Neural cell (in vitro differentiated cells): ENCODE measurements at regions not wholly inside any gene's neighbourhood (a gene's known extent, or its start where the extent isn't known, plus 50 kb on each side); places are given as distances from the start of the nearest gene placed in this dataset.

Source experiments
- CTCF ChIP-seq: fragments of 450-650 bp; IDR thresholded peaks from 2 replicates; pipeline ENCODE4 v1.5.1; 2014; ENCODE audit warnings: antibody characterized with exemption, mild to moderate bottlenecking, moderate library complexity; ENCODE audit not compliant: poor library complexity, severe bottlenecking
- EP300 ChIP-seq: fragments of 450-650 bp; conservative IDR thresholded peaks from 2 replicates; pipeline ENCODE4 v1.6.1; 2014; ENCODE audit warnings: antibody characterized with exemption, mild to moderate bottlenecking, moderate library complexity; ENCODE audit not compliant: poor library complexity, severe bottlenecking
- EZH2 ChIP-seq: fragments of 200-600, 300-800 bp; shearing (Covaris generic), sonication (generic); IDR thresholded peaks from 2 replicates; pipeline ENCODE4 v1.6.1; 2014; ENCODE audit warnings: antibody characterized with exemption, low read length, borderline replicate concordance, mild to moderate bottlenecking; ENCODE audit not compliant: insufficient read depth, poor library complexity, severe bottlenecking
- MXI1 ChIP-seq: fragments of 450-650 bp; conservative IDR thresholded peaks from 2 replicates; pipeline ENCODE4 v1.6.1; 2014; ENCODE audit warnings: antibody characterized with exemption, mild to moderate bottlenecking; ENCODE audit not compliant: poor library complexity, severe bottlenecking
- POLR2AphosphoS5 ChIP-seq: IDR thresholded peaks from 2 replicates; pipeline ENCODE4 v1.6.1; 2012
- RAD21 ChIP-seq: fragments of 450-650 bp; conservative IDR thresholded peaks from 2 replicates; pipeline ENCODE4 v1.6.1; 2014; ENCODE audit warnings: antibody characterized with exemption, mild to moderate bottlenecking, moderate library complexity
- SMC3 ChIP-seq: fragments of 450-650 bp; conservative IDR thresholded peaks from 2 replicates; pipeline ENCODE4 v1.6.1; 2014; ENCODE audit warnings: antibody characterized with exemption, mild to moderate bottlenecking, moderate library complexity; ENCODE audit not compliant: poor library complexity
- TAF1 ChIP-seq: IDR thresholded peaks from 2 replicates; pipeline ENCODE4 v1.6.1; 2012; ENCODE audit warnings: low read depth

GRCh38 chr2:191521608-191522208 lies 156.2 kb upstream of the NABP1 start:
- TF ChIP-seq CTCF (peak; percentile 83), MXI1 (no peak), EP300 (no peak), EZH2 (no peak), RAD21 (peak; percentile 83), TAF1 (no peak), POLR2AphosphoS5 (no peak), SMC3 (peak; percentile 86)
